ENCODE measurements at regions not wholly inside any gene's neighbourhood (a gene's known extent, or its start where the extent isn't known, plus 50 kb on each side); places are given as distances from the start of the nearest gene placed in this dataset.

DNA sequence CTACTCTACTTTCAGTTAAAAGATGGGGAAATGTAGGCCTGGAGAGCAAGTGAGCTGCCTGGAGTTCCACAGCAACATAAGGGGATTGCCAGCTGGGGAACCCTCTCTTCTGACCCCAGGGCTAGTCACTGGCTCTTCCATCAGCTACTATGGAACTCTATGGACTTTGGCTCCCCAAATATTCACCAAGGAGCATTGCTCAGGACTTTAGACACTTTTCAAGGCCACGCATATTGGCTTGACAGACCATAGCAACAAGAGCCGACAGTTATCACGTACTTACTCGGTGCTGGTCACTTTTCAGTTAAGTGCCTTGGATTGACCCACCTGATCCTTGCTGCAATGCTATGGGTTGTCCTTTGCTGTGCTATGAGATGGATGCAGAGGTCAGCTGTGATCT, 360.7 kb upstream of the CHD6 start:
- H3K9me3 Mint-ChIP-seq: peaks cover 97% of the 10 kb centered on the region
- Histone ChIP-seq H3K4me2 (no peak overlapping the region), H3K27me3 (ENCODE audit: insufficient read depth) (no peaks in the 10 kb centered on the region), H3K9me2 (ENCODE audit: insufficient read depth) (no peaks in the 10 kb centered on the region), H3K4me1 (ENCODE audit: insufficient read depth) (no peaks in the 10 kb centered on the region), H3K36me3 (ENCODE audit: insufficient read depth) (no peaks in the 10 kb centered on the region), H2AFZ (no peak overlapping the region), H3K79me2 (replicated peaks; ENCODE audit: insufficient read depth) (no peaks in the 10 kb centered on the region), H3K27ac (ENCODE audit: low read depth) (no peak overlapping the region), H3K4me3 (no peak overlapping the region), H3F3A (replicated peaks; ENCODE audit: low read depth) (no peaks in the 10 kb centered on the region), H4K20me1 (replicated peaks; ENCODE audit: insufficient read depth) (no peaks in the 10 kb centered on the region)
- peaks cover 25% of the 10 kb centered on the region; the same call in 1 of the 3 replicates for H3K36me3 Mint-ChIP-seq (ENCODE audit: low read depth)
- H3K27ac Mint-ChIP-seq: no peak overlapping the region
- TF ChIP-seq STAT1 (IDR thresholded peaks at IDR 0.05; ENCODE audit: unreplicated experiment): no peak
- no peak for TF ChIP-seq POLR2AphosphoS5 (IDR thresholded peaks at IDR 0.05; ENCODE audit: low read depth)
- TF ChIP-seq ZNF331 (CRISPR knock-in tag; IDR thresholded peaks at IDR 0.05; ENCODE audit: low read depth): no peak
- no peak for TF ChIP-seq CTCF (conservative IDR thresholded peaks at IDR 0.05; ENCODE audit: low read depth in 2 of 2)
- no peak for TF ChIP-seq ZNF114 (CRISPR knock-in tag; IDR thresholded peaks at IDR 0.05)
- TF ChIP-seq, protein P1, sequence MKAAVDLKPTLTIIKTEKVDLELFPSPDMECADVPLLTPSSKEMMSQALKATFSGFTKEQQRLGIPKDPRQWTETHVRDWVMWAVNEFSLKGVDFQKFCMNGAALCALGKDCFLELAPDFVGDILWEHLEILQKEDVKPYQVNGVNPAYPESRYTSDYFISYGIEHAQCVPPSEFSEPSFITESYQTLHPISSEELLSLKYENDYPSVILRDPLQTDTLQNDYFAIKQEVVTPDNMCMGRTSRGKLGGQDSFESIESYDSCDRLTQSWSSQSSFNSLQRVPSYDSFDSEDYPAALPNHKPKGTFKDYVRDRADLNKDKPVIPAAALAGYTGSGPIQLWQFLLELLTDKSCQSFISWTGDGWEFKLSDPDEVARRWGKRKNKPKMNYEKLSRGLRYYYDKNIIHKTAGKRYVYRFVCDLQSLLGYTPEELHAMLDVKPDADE (IDR thresholded peaks at IDR 0.05): no peak
- no peak for TF ChIP-seq EZH2 (IDR thresholded peaks at IDR 0.05; ENCODE audit: low read depth, unreplicated experiment)
- TF ChIP-seq REST (IDR thresholded peaks at IDR 0.05; ENCODE audit: unreplicated experiment): no peak
- no peak for TF ChIP-seq JUNB (IDR thresholded peaks at IDR 0.05; ENCODE audit: unreplicated experiment)
- no peak for TF ChIP-seq ZNF462 (CRISPR knock-in tag; IDR thresholded peaks at IDR 0.05)
- no peak for TF ChIP-seq CREB1 (CRISPR knock-in tag; IDR thresholded peaks at IDR 0.05; ENCODE audit: low read depth)
- TF ChIP-seq EZH2phosphoT487 (IDR thresholded peaks at IDR 0.05; ENCODE audit: unreplicated experiment): no peak
- no peak for TF ChIP-seq NANOG (IDR thresholded peaks at IDR 0.05; ENCODE audit: borderline replicate concordance)
- DNase-seq (ENCODE audit: low spot score): no peak
- no peak overlapping the region for H3K4me3 Mint-ChIP-seq
- no peak for ATAC-seq
- H3K4me1 Mint-ChIP-seq: no peaks in the 10 kb centered on the region
- peaks cover under 1% of the 10 kb centered on the region for H3K27me3 Mint-ChIP-seq (ENCODE audit: insufficient read depth, low read depth, poor library complexity)
